Vagina (tissue), 2 donors: ENCODE measurements at regions not wholly inside any gene's neighbourhood (a gene's known extent, or its start where the extent isn't known, plus 50 kb on each side); places are given as distances from the start of the nearest gene placed in this dataset.

Source experiments
- POLR2AphosphoS5 ChIP-seq, 2 donors: sonication (generic); formaldehyde crosslinking; IDR thresholded peaks; one replicate each; pipeline ENCODE4 v1.9.0; 2017; ENCODE audit warnings: antibody characterized with exemption in 2 of 2, mild to moderate bottlenecking in 2 of 2, low read depth in 1 of 2; ENCODE audit not compliant: insufficient read depth in 1 of 2
- TF ChIP-seq, protein P1 (sequence below), 3 experiments: fragments of 450-650 bp in 2 of 3; fragments of 200-600 bp in 1 of 3; sonication (generic) in 1 of 3; IDR thresholded peaks; one replicate each; pipeline ENCODE4 v1.5.1; 2017 to 2019; ENCODE audit warnings: antibody characterized with exemption in 3 of 3, mild to moderate bottlenecking in 2 of 3, moderate library complexity in 2 of 3

- TF ChIP-seq, protein P1, sequence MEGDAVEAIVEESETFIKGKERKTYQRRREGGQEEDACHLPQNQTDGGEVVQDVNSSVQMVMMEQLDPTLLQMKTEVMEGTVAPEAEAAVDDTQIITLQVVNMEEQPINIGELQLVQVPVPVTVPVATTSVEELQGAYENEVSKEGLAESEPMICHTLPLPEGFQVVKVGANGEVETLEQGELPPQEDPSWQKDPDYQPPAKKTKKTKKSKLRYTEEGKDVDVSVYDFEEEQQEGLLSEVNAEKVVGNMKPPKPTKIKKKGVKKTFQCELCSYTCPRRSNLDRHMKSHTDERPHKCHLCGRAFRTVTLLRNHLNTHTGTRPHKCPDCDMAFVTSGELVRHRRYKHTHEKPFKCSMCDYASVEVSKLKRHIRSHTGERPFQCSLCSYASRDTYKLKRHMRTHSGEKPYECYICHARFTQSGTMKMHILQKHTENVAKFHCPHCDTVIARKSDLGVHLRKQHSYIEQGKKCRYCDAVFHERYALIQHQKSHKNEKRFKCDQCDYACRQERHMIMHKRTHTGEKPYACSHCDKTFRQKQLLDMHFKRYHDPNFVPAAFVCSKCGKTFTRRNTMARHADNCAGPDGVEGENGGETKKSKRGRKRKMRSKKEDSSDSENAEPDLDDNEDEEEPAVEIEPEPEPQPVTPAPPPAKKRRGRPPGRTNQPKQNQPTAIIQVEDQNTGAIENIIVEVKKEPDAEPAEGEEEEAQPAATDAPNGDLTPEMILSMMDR (IDR thresholded peaks at IDR 0.05) = no peak
- no peak for TF ChIP-seq POLR2AphosphoS5 (IDR thresholded peaks at IDR 0.05; ENCODE audit: insufficient read depth in 1 of 2, low read depth in 1 of 2)
Measured at GRCh38 chr6:11416936-11417576, 120.5 kb upstream of the TMEM170B start.
